Nephron (organoid): ENCODE measurements at regions not wholly inside any gene's neighbourhood (a gene's known extent, or its start where the extent isn't known, plus 50 kb on each side); places are given as distances from the start of the nearest gene placed in this dataset.
"Not testable (repeated sequence)": the region's sequence is repeated elsewhere in the genome, so short reads cannot be mapped to it uniquely, and the experiment has no call there.

Experiments
- H3K27ac Mint-ChIP-seq, 3 experiments: 2 replicates each; pipeline ENCODE4 v1.8.0; 2020; ENCODE audit warnings: mixed read lengths in 3 of 3, mild to moderate bottlenecking in 2 of 3, moderate library complexity in 1 of 3
- H3K27me3 Mint-ChIP-seq: 2 replicates; pipeline ENCODE4 v1.8.0; 2021; ENCODE audit warnings: low read depth, mild to moderate bottlenecking, moderate library complexity, mixed read lengths
- H3K36me3 Mint-ChIP-seq: 2 replicates; pipeline ENCODE4 v1.8.0; 2020; ENCODE audit warnings: low read depth, mixed read lengths
- H3K4me1 Mint-ChIP-seq: 2 replicates; pipeline ENCODE4 v1.8.0; 2020; ENCODE audit warnings: mixed read lengths
- H3K4me3 Mint-ChIP-seq, 3 experiments: 2 replicates each; pipeline ENCODE4 v1.8.0; 2020; ENCODE audit warnings: mild to moderate bottlenecking in 3 of 3, mixed read lengths in 3 of 3, moderate library complexity in 2 of 3
- H3K9me3 Mint-ChIP-seq: 2 replicates; pipeline ENCODE4 v1.8.0; 2020; ENCODE audit warnings: mixed read lengths
- CTCF ChIP-seq, 3 experiments: fragments of 200-600 bp; sonication (generic); IDR thresholded peaks; one replicate each; pipeline ENCODE4 v1.5.0; 2021; ENCODE audit warnings: antibody characterized with exemption in 3 of 3; ENCODE audit not compliant: unreplicated experiment in 3 of 3

- Mint-ChIP-seq H3K9me3 (no peaks in the 10 kb centered on the region), H3K27ac (no peak overlapping the region), H3K27me3 (no peaks in the 10 kb centered on the region), H3K4me3 (no peak overlapping the region), H3K4me1 (peaks cover 7% of the 10 kb centered on the region), H3K36me3 (no peaks in the 10 kb centered on the region)
- no peak for TF ChIP-seq CTCF (IDR thresholded peaks at IDR 0.05; ENCODE audit: unreplicated experiment in 3 of 3)
Observed at GRCh38 chr11:25483915-25484635, 847.9 kb upstream of the ANO3 start.

DNA sequence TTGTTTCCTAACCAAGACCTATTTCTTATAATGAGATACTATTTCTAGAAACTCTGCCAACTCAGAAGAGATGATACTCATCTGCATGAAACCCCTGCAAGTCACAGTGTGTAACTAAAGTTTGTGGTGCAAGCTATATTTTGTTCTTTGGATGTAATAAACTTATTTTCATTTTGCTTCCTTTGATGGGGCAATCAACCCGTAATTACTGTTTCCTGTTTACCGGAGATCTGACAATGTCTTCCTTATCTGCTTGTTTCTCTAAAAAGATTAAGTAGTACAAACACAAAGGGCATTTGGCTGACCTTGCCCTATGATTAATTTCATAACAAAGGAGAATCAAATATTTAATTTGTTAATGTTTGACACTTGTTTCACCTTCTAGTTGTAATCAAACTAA is 846.6 kb upstream of the ANO3 start:
- no peak for TF ChIP-seq CTCF (IDR thresholded peaks at IDR 0.05; ENCODE audit: unreplicated experiment in 3 of 3)
- no peaks in the 10 kb centered on the region for H3K36me3 Mint-ChIP-seq

GRCh38 chr11:25486338-25486737 is 845.6 kb upstream of the ANO3 start:
- not testable (repeated sequence) for H3K36me3 Mint-ChIP-seq, H3K27ac Mint-ChIP-seq, H3K27me3 Mint-ChIP-seq, H3K4me3 Mint-ChIP-seq, H3K9me3 Mint-ChIP-seq, H3K4me1 Mint-ChIP-seq

More for the DNA sequence above, 846.6 kb upstream of the ANO3 start:
- Mint-ChIP-seq H3K27me3 (no peaks in the 10 kb centered on the region), H3K9me3 (no peaks in the 10 kb centered on the region), H3K27ac (peak overlapping the region in 1 of 3 experiments; percentile 4), H3K4me1 (peaks cover 7% of the 10 kb centered on the region), H3K4me3 (no peak overlapping the region)

DNA sequence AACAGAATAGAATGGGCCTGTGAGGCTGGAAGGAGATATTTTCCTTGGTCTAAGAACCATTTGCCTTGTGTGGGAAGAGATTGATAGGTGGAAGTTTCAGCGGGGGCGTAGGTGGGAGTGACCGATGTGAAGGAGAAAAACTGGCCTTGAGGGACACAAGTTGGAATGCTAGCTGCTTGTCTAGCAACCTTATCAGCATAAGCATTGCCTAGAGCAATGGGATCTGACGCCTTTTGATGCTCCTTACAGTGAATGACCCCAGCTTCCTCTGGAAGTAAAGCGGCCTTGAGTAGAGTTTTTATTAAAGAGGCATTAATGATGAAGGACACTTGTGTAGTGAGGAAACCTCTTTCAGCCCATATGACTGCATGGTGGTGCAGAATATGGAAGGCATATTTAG is 843.8 kb upstream of the ANO3 start:
- H3K27me3 Mint-ChIP-seq, H3K4me1 Mint-ChIP-seq, H3K27ac Mint-ChIP-seq, H3K9me3 Mint-ChIP-seq, H3K36me3 Mint-ChIP-seq, H3K4me3 Mint-ChIP-seq: not testable (repeated sequence)

GRCh38 chr11:25501426-25501825 is 830.5 kb upstream of the ANO3 start:
- H3K36me3 Mint-ChIP-seq, H3K27ac Mint-ChIP-seq, H3K27me3 Mint-ChIP-seq, H3K4me3 Mint-ChIP-seq, H3K9me3 Mint-ChIP-seq, H3K4me1 Mint-ChIP-seq: not testable (repeated sequence)

DNA sequence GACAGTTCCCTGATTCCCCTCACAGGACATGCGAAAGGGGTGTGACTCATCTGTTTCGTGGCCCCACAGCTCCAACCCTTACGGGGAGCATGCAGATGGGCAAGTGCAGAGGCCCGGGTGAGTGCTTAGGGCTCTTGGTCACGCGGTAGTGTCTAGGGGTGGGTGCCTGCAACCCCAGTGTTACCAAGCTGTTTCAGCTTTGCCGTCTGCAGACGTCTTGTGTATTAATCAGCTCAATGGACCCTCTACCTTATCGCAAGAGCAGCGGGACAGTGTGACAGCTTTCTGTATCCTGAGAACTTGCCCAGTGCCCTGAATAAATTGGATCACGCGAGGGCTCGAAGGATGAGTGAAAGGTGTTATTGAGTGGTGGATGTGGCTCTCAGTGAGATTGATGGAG is 816.4 kb upstream of the ANO3 start:
- H3K4me3 Mint-ChIP-seq = no peak overlapping the region
- no peak overlapping the region for H3K27ac Mint-ChIP-seq
- peaks cover 5% of the 10 kb centered on the region for H3K9me3 Mint-ChIP-seq
- H3K4me1 Mint-ChIP-seq = no peaks in the 10 kb centered on the region
- no peak for TF ChIP-seq CTCF (IDR thresholded peaks at IDR 0.05; ENCODE audit: unreplicated experiment in 3 of 3)
- H3K36me3 Mint-ChIP-seq = no peaks in the 10 kb centered on the region
- no peaks in the 10 kb centered on the region for H3K27me3 Mint-ChIP-seq

GRCh38 chr11:25520459-25520858 is 811.5 kb upstream of the ANO3 start:
- Mint-ChIP-seq H3K36me3 (no peaks in the 10 kb centered on the region), H3K27ac (no peak overlapping the region), H3K27me3 (no peaks in the 10 kb centered on the region), H3K9me3 (no peaks in the 10 kb centered on the region), H3K4me1 (no peaks in the 10 kb centered on the region), H3K4me3 (no peak overlapping the region)
- TF ChIP-seq CTCF (IDR thresholded peaks at IDR 0.05; ENCODE audit: unreplicated experiment in 3 of 3) = no peak
